ENCODE measurements at regions not wholly inside any gene's neighbourhood (a gene's known extent, or its start where the extent isn't known, plus 50 kb on each side); places are given as distances from the start of the nearest gene placed in this dataset.

DNA sequence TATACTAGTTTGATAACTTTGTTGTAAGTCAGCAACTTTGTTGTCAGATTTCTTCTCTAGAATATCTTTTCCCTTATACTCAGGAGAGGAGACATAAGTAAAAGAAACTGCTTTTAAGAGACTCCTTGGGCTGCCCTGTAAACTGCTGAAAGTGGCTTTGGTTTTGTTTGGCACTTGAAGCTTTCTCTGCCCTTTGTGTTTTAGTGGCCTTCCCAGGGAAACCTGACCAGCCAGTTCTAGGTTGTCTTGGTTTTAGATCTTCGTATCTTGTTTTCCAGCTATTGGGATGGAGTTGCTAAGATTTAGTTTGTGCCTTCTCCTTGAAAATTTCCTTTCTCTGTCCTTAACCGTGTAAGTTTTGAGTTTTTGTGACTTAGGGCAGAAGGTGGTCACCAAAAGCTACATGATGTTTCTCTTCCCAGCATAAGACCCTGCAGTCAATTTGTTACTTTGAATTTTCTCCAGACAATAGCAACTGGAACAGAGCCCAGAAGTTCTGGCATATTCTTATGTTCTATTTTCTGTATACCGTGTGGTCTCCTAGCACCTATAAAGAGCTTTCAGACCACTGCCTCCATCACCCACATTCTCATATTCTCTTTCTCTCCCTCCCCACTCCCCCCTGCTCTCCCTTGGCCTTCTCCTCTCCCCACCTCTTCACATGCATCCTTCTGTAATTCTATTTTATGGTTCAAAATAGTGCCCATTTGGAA lies 81.1 kb downstream of the BOLA3 start:
- peak; percentile 53 for DNase-seq

DNA sequence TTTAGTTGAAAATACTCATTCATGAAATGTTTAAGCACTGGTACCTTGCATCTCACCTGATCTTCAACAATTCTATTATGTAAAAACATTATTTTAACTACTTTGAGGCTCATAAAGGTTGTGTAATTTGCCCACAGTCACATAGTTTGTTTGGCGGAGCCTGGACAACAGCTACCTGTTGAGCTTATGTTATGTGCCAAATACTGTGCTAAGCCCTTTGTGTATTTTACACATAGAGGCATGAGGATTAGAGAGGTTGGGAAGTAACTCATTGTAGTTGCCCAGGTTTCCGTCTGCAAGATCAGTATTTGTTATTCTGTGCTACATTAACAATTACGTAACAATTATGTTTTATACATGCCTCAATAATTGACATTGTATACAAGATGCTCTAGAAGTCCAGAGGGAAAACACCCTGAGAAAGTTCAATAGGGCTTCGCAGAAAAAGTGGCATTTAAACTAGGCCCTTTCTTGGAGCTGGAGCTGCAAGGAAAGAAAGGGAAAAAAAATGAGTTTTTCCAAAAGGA lies 80.4 kb downstream of the BOLA3 start:
- no peak for DNase-seq

DNA sequence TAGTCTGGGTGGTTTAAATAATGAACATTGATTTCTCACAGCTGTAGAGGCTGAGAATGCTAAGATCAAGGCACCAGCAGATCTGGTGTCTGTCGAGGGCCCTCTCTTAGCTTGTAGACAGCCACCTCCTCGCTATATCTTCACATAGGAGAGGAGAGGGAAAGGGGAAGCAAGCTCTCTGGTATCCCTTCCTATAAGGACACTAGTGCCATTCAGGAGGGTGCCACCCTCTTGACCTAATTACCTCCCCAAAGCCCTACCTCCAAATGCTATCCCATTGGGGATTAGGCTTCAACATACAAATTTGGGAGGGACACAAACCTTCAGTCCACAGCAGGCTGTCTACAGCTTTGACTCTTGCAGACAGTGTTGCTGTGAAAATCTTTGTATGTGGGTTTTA lies 76.7 kb downstream of the BOLA3 start:
- no peak for DNase-seq

DNA sequence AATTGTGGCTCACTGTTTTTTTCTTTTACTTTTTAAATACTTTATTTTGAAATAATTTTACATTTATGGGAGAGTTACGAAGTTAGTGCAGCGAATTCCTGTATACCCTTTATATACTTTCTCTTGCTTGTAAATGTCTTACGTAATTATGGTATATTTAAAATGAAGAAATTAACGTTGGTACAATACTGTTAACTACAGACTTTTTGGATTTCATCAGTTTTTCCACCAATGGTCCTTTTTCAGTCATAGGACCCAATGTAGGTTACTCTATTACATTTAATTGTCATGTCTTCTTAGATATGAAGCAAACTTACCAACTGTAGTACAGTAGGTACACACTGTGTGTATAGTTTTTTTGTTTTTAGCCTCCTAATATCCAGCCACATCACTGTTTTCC lies 76.3 kb downstream of the BOLA3 start:
- DNase-seq = no peak

DNA sequence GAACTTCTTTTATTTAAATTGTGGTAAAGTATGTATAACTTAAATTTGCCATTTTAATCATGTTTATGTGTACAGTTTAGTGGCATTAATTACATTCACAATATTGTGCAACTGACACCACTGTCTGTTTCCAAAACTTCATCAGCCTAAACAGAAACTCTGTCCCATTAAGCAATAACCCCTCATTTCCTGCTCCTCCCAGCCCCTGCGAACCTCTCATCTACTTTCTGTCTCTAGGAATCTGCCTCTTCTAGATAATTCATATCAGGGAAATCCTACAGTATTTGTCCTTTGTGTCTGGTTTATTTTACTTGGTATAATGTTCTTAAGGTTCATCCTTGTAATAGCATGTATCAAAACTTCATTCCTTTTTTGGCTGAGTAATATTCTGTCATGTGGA lies 75.1 kb downstream of the BOLA3 start:
- DNase-seq = no peak

DNA sequence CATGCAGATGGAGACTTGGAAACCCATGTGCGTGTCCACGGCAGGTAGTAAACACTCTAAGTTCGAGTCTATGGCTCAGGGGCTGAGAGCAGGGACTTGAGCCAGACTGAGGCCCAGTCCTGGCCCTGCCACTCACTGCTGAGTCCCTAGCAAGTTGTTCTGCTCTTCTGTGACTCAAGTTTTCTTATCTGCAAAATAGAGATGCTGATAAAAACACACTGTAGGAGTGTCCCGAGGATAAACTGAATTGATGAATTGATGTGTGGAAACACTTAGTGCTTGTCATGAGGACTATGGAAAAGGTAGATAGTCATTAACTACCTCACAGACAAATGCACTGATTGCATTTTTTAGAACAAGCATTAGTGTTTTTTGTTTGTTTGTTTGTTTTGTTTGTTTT lies 73.2 kb downstream of the BOLA3 start:
- no peak for DNase-seq

DNA sequence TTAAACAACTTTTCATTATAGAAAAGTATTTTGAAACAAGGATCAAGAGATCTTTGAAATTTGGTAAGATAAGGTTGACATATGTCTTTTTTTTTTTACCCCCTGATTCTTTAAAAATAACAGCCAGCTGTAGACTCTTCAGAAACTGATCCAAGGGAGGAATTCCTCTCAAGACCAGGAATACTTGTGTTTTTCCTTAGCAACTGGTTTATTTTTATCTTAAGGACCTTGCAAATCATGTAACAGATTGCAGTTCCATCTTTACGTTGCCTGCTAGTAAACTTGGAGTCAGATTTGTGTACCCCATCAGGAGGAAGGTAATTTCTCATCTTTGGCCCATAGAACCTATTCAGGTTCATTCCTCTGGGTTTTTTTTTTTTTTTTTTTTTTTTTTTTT lies 71.6 kb downstream of the BOLA3 start:
- no peak for DNase-seq

DNA sequence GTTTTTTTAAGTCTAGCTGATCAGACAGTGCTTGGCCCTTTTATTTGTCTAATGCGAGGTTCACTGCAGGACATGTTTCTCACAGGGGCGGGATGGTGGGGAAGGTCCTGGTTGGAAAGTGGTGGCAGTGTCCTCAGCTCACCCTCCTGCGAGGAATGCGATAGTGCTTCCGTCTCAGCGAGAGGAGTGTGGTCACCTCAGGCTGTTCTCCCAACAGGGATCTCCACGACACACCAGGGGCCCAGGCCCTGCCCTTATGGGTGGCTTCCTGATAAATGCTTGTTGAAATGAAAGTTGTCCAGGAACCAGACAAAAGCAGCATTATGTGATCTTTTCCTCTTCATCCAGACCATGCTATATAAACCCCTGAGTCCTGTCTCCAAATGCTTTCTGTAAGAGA lies 70.1 kb downstream of the BOLA3 start:
- DNase-seq = no peak

DNA sequence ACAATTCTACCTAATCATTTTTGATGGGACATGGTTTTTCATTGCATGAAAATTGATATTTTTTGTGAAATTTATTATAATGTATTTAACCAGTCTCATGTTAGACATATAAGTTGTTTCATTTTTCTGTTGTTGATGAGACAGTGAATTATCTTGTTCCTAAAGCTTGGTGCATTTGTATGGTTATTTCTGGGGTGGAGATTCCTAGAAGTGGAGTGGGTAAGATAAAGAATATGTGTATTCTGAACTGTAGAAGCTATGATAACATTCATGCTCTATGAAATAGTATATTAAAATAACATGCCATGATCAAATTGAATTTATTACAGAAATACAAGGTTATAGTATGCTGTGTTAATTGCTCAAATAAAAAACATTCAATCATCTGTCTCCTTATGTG lies 69.2 kb downstream of the BOLA3 start:
- DNase-seq = no peak

DNA sequence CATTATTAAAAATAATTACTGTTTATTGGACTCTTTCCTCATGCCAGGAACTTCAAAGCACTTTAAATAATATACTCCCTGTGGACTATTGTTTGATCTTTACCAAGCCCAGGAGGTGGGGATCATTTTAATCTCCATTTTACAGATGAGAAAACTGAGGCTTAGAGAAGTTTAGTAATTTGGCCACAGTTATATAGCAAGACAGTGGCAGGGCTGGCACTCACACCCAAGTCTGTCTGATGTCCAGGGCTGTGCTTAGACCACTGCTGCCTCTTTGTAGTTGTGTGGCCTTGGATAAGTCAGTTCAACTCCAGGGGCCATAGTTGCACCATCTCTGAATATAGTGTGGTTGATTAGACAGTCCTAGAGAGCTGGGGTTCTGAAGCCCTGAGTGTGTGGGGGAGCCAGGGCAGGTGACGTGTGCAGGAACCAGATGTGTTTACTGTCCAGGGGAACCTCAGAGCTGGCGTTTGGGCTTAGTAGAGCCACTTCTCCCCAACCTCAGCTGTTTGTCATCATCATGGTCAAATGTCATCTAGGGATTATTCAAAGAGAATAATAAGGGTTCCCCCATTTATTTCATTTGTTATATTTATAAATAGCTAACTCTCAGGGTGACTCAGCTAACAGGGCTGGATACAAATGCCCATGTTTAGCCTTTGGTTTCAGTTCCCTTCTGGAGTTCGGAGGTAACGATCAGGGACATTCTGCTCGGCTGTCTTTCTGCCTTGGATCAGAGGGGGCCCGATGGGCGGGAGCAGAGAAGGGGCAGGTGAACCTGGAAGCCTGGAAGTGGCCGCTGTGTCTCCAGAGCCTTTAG lies 68.0 kb downstream of the BOLA3 start:
- no peak for DNase-seq

DNA sequence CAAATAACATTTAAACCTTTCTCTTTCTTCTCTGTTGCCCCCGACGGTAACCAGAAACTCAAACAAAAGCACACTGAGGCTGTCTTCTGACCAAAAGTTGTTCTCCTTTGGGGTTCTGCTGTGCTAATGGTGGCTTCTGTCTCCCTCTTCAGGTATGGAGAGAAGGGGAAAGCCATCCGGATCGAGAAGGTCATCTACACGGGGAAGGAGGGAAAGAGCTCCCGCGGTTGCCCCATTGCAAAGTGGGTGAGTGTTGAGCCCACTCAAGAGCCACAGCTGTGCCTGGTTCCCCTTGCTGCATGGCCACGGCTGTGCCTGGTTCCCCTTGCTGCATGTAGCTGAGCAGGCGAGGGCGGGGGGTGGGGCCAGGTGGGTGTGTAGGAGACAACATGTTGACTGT lies 67.4 kb downstream of the BOLA3 start:
- no peak for DNase-seq

DNA sequence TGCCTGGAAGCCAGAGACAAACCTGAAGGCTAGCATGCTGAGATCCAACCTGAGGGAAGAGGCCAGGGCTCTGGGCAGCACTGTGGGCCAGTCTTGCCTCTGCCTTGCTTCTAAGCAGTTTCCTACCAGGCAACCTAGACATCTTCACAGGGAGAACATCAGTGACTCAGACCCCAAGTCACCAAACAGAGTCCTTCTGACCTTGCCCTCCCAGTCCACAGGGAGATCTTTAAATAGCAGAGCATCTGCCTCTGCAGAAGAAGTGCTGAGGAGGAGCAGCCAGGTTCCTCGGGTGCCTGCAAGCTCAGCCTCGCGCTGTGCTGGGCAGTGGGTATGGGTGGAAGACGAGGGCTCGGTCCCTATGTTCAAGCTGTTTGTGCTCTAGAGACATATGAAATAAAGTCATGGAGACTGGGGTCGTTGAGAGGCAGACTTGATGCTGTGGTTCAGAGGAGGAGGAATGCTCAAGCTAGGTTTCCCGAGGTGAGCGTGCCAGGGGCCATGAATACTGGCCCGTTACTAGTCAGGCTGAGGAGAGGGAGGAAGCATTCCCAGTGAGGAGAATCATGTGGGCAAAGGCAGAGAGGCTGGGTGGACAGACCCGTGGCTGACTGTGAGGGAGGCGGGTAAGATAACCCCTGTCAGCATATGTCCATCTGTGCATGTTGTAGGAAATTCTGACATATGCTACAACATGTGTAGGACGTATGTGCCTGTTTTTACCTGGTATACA lies 66.5 kb downstream of the BOLA3 start:
- no peak for DNase-seq

DNA sequence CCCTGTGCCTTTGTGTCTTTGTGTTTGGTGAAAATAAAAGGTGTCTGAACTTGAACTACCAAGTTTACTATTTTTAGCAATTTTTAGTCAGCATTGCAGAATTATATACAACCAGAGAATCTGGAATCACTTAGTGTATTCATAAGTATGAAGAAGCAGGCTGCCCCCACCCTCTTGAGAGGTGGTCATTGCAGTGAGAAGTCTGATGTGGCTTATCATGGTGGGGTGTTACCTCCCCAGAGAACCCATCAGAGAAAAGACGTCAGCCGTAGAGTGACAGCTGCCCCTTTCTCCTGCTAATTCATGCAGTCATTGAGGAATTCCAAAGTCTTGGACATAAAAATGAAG lies 66.0 kb downstream of the BOLA3 start:
- no peak for DNase-seq

DNA sequence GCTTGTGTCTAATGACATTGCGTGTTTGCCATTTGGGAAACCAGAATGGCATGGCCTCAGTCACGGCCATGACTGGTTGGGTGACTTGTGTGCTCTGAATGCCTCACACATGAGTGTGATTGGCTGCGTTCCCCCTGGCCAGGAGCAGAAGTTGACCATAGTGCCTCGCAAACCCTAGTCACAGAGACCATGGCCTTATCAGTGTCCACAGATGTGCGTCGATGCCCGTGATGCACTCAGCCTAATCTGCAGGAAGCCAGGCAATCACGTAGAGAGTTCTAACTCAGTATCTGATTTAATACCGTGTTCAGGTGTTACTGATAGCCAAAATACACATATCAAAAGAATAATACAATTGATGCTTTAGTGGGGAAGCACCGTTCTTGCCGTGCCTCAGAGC lies 64.0 kb downstream of the BOLA3 start:
- no peak for DNase-seq
